ENCODE measurements at regions not wholly inside any gene's neighbourhood (a gene's known extent, or its start where the extent isn't known, plus 50 kb on each side); places are given as distances from the start of the nearest gene placed in this dataset.

DNA sequence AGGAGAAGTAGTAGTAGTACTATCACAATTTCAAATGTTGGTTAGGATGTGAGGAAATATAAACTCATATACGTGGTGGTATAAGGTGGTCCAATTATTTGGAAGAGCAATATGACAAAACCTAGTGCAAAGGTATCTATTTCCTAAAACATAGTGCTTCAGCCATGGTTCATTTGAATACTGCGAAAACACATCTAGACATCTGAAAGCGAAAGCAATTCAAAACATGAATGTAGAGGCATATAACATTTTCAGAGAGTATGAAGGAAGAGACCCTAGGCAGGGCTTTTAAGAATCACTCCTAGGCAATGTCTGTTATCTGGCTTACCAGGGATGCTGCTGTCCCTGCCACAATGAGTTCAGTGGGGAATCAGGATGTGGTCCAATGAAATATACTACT is 1085.8 kb downstream of the TDRD15 start:
- TF ChIP-seq, protein P1, sequence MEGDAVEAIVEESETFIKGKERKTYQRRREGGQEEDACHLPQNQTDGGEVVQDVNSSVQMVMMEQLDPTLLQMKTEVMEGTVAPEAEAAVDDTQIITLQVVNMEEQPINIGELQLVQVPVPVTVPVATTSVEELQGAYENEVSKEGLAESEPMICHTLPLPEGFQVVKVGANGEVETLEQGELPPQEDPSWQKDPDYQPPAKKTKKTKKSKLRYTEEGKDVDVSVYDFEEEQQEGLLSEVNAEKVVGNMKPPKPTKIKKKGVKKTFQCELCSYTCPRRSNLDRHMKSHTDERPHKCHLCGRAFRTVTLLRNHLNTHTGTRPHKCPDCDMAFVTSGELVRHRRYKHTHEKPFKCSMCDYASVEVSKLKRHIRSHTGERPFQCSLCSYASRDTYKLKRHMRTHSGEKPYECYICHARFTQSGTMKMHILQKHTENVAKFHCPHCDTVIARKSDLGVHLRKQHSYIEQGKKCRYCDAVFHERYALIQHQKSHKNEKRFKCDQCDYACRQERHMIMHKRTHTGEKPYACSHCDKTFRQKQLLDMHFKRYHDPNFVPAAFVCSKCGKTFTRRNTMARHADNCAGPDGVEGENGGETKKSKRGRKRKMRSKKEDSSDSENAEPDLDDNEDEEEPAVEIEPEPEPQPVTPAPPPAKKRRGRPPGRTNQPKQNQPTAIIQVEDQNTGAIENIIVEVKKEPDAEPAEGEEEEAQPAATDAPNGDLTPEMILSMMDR (conservative IDR thresholded peaks at IDR 0.05): no peak
- no peak for TF ChIP-seq ZFX (IDR thresholded peaks at IDR 0.05)

Measured in C4-2B (cell line).